Neural progenitor cell (in vitro differentiated cells): ENCODE measurements at regions not wholly inside any gene's neighbourhood (a gene's known extent, or its start where the extent isn't known, plus 50 kb on each side); places are given as distances from the start of the nearest gene placed in this dataset.

Source experiments
- DNase-seq: peaks from one replicate; pipeline ENCODE4 v3.0.0-alpha.2; 2016; ENCODE audit warnings: low spot score
- H2AFZ ChIP-seq: fragments of 200-600 bp; sonication (generic); replicated peaks from 2 replicates; pipeline ENCODE4 v1.6.1; 2016; ENCODE audit warnings: antibody characterized with exemption
- H3F3A ChIP-seq: fragments of 200-600 bp; sonication (generic); 2 replicates; pipeline ENCODE4 v1.6.1; 2016; ENCODE audit warnings: antibody characterized with exemption, low read depth
- H3K27ac ChIP-seq: fragments of 200-600 bp; sonication (generic); 2 replicates; pipeline ENCODE4 v1.5.1; 2016; ENCODE audit warnings: mild to moderate bottlenecking
- H3K27me3 ChIP-seq: fragments of 200-600 bp; sonication (generic); 2 replicates; pipeline ENCODE4 v1.6.1; 2016; ENCODE audit warnings: mild to moderate bottlenecking, moderate library complexity
- H3K36me3 ChIP-seq: fragments of 200-600 bp; sonication (generic); 2 replicates; pipeline ENCODE4 v1.5.1; 2016
- H3K4me1 ChIP-seq: fragments of 200-600 bp; sonication (generic); 2 replicates; pipeline ENCODE4 v1.6.1; 2016; ENCODE audit warnings: mixed run types
- H3K4me2 ChIP-seq: fragments of 200-600 bp; sonication (generic); 2 replicates; pipeline ENCODE4 v1.6.1; 2016
- H3K4me3 ChIP-seq: fragments of 200-600 bp; sonication (generic); 2 replicates; pipeline ENCODE4 v1.5.1; 2016
- H3K79me2 ChIP-seq: fragments of 200-600 bp; sonication (generic); 2 replicates; pipeline ENCODE4 v1.6.1; 2016; ENCODE audit warnings: low read depth
- H3K9ac ChIP-seq: fragments of 200-600 bp; sonication (generic); 2 replicates; pipeline ENCODE4 v1.6.1; 2016
- H3K9me3 ChIP-seq: fragments of 200-600 bp; sonication (generic); 2 replicates; pipeline ENCODE4 v1.5.1; 2016; ENCODE audit warnings: low read depth
- H4K20me1 ChIP-seq: fragments of 200-600 bp; sonication (generic); 2 replicates; pipeline ENCODE4 v1.6.1; 2016; ENCODE audit warnings: low read depth
- H3K27ac Mint-ChIP-seq: 3 replicates; pipeline ENCODE4 v1.8.0; 2021; ENCODE audit warnings: mixed read lengths
- H3K27me3 Mint-ChIP-seq: 2 replicates; pipeline ENCODE4 v1.8.0; 2022; ENCODE audit warnings: low read depth, mild to moderate bottlenecking, inconsistent platforms, moderate library complexity, mixed read lengths; ENCODE audit not compliant: insufficient read depth
- H3K36me3 Mint-ChIP-seq: 3 replicates; pipeline ENCODE4 v1.8.0; 2021; ENCODE audit warnings: mixed read lengths
- H3K4me1 Mint-ChIP-seq: 3 replicates; pipeline ENCODE4 v1.8.0; 2021; ENCODE audit warnings: mixed read lengths
- H3K4me3 Mint-ChIP-seq: 3 replicates; pipeline ENCODE4 v1.8.0; 2021; ENCODE audit warnings: mild to moderate bottlenecking, moderate library complexity, mixed read lengths
- H3K9me3 Mint-ChIP-seq: 3 replicates; pipeline ENCODE4 v1.8.0; 2020; ENCODE audit warnings: mixed read lengths
- CTCF ChIP-seq: fragments of 200-600 bp; sonication (generic); IDR thresholded peaks from 2 replicates; pipeline ENCODE4 v1.5.1; 2017; ENCODE audit warnings: antibody characterized with exemption, mild to moderate bottlenecking
- EZH2 ChIP-seq: fragments of 200-600 bp; sonication (generic); IDR thresholded peaks from 2 replicates; pipeline ENCODE4 v1.6.1; 2017; ENCODE audit warnings: antibody characterized with exemption, mild to moderate bottlenecking, moderate library complexity
- EZH2phosphoT487 ChIP-seq: fragments of 200-600 bp; sonication (generic); IDR thresholded peaks from 2 replicates; pipeline ENCODE4 v1.6.1; 2017; ENCODE audit warnings: antibody characterized with exemption

- no peak overlapping the region for H3K4me3 ChIP-seq
- no peak overlapping the region for H3K27ac ChIP-seq
- no peaks in the 10 kb centered on the region for H3K4me1 ChIP-seq
- no peaks in the 10 kb centered on the region for H3K9me3 ChIP-seq
- Mint-ChIP-seq H3K4me1 (no peaks in the 10 kb centered on the region), H3K4me3 (no peak overlapping the region), H3K36me3 (no peaks in the 10 kb centered on the region), H3K27me3 (peaks cover 2% of the 10 kb centered on the region), H3K27ac (no peak overlapping the region), H3K9me3 (no peaks in the 10 kb centered on the region)
- no peaks in the 10 kb centered on the region for H4K20me1 ChIP-seq
- no peaks in the 10 kb centered on the region for H3F3A ChIP-seq
- H2AFZ ChIP-seq, result no peak overlapping the region
- H3K36me3 ChIP-seq, result no peaks in the 10 kb centered on the region
- no peaks in the 10 kb centered on the region for H3K79me2 ChIP-seq
- H3K9ac ChIP-seq, result no peak overlapping the region
- DNase-seq, result no peak
- no peaks in the 10 kb centered on the region for H3K27me3 ChIP-seq
- no peak overlapping the region for H3K4me2 ChIP-seq
- TF ChIP-seq EZH2, result no peak
Observed at GRCh38 chr9:16950051-16950450, 79.6 kb upstream of the BNC2 start.

GRCh38 chr9:16930578-16930977, 60.1 kb upstream of the BNC2 start:
- TF ChIP-seq EZH2, result no peak
- TF ChIP-seq EZH2phosphoT487, result no peak
- no peak for TF ChIP-seq CTCF
- H3K4me2 ChIP-seq, result no peak overlapping the region
- DNase-seq, result no peak
- no peaks in the 10 kb centered on the region for H3K9me3 ChIP-seq
- H2AFZ ChIP-seq, result no peak overlapping the region
- H3K36me3 ChIP-seq, result no peaks in the 10 kb centered on the region
- H3K9ac ChIP-seq, result no peak overlapping the region
- no peak overlapping the region for H3K4me3 Mint-ChIP-seq
- H3K4me1 Mint-ChIP-seq, result no peaks in the 10 kb centered on the region
- no peak overlapping the region for H3K27ac Mint-ChIP-seq
- no peaks in the 10 kb centered on the region for H3K27me3 ChIP-seq
- no peaks in the 10 kb centered on the region for H3K9me3 Mint-ChIP-seq
- no peaks in the 10 kb centered on the region for H3K4me1 ChIP-seq
- no peaks in the 10 kb centered on the region for H3K36me3 Mint-ChIP-seq
- peaks cover 2% of the 10 kb centered on the region for H3K27me3 Mint-ChIP-seq
- H3F3A ChIP-seq, result no peaks in the 10 kb centered on the region
- no peaks in the 10 kb centered on the region for H3K79me2 ChIP-seq
- H3K4me3 ChIP-seq, result no peak overlapping the region
- no peaks in the 10 kb centered on the region for H4K20me1 ChIP-seq
- H3K27ac ChIP-seq, result no peak overlapping the region

GRCh38 chr9:16928179-16928945, 57.9 kb upstream of the BNC2 start:
- Histone ChIP-seq H3K79me2 (no peaks in the 10 kb centered on the region), H3K4me3 (no peak overlapping the region), H3K36me3 (peaks cover 3% of the 10 kb centered on the region), H3K4me1 (no peaks in the 10 kb centered on the region), H4K20me1 (no peaks in the 10 kb centered on the region), H3F3A (no peaks in the 10 kb centered on the region), H3K4me2 (no peak overlapping the region), H3K27me3 (no peaks in the 10 kb centered on the region), H3K27ac (no peak overlapping the region), H2AFZ (no peak overlapping the region), H3K9me3 (peaks cover 3% of the 10 kb centered on the region), H3K9ac (no peak overlapping the region)
- DNase-seq, result no peak
- peaks cover 11% of the 10 kb centered on the region for H3K9me3 Mint-ChIP-seq
- TF ChIP-seq EZH2 (no peak), EZH2phosphoT487 (no peak), CTCF (no peak)
- no peak overlapping the region for H3K4me3 Mint-ChIP-seq
- H3K4me1 Mint-ChIP-seq, result no peaks in the 10 kb centered on the region
- no peak overlapping the region for H3K27ac Mint-ChIP-seq
- H3K36me3 Mint-ChIP-seq, result no peaks in the 10 kb centered on the region
- H3K27me3 Mint-ChIP-seq, result peaks cover 2% of the 10 kb centered on the region

- no peaks in the 10 kb centered on the region for H3K4me1 ChIP-seq
- Mint-ChIP-seq H3K4me1 (no peaks in the 10 kb centered on the region), H3K4me3 (no peak overlapping the region), H3K27me3 (no peaks in the 10 kb centered on the region), H3K27ac (no peak overlapping the region), H3K36me3 (no peaks in the 10 kb centered on the region), H3K9me3 (peaks cover 12% of the 10 kb centered on the region)
- no peak overlapping the region for H2AFZ ChIP-seq
- no peak overlapping the region for H3K9ac ChIP-seq
- DNase-seq, result no peak
- H3K4me2 ChIP-seq, result no peak overlapping the region
- no peak overlapping the region for H3K4me3 ChIP-seq
- no peaks in the 10 kb centered on the region for H3K79me2 ChIP-seq
- H3K9me3 ChIP-seq, result peaks cover 3% of the 10 kb centered on the region
- H3K27me3 ChIP-seq, result no peaks in the 10 kb centered on the region
- H3K36me3 ChIP-seq, result peaks cover 3% of the 10 kb centered on the region
- TF ChIP-seq CTCF (no peak), EZH2phosphoT487 (no peak), EZH2 (no peak)
- no peaks in the 10 kb centered on the region for H3F3A ChIP-seq
- H4K20me1 ChIP-seq, result no peaks in the 10 kb centered on the region
- no peak overlapping the region for H3K27ac ChIP-seq
Observed at GRCh38 chr9:16925426-16925825, 55.0 kb upstream of the BNC2 start.
